A673 (cell line): ENCODE measurements at regions not wholly inside any gene's neighbourhood (a gene's known extent, or its start where the extent isn't known, plus 50 kb on each side); places are given as distances from the start of the nearest gene placed in this dataset.

Experiments
- BruUV-seq: library from RNA; stranded (reverse); fragments of 400-500 nt; replicated peaks from 2 replicates; lab custom pipeline; 2021; lab: Mats Ljungman, UMichigan
- CTCF ChIA-PET: fragments of 300-600 bp; sonication (Branson Sonifier 250); formaldehyde crosslinking; loops from one replicate; lab custom pipeline; 2022; ENCODE audit warnings: antibody characterized with exemption; lab: Charles Lee
- POLR2A ChIA-PET: fragments of 300-600 bp; sonication (Branson Sonifier 250); formaldehyde crosslinking; loops from one replicate; lab custom pipeline; 2022; ENCODE audit warnings: antibody characterized with exemption; ENCODE audit not compliant: low non-redundant PET; lab: Charles Lee
- DNase-seq: peaks from one replicate; pipeline ENCODE4 v3.0.0-alpha.2; 2015; ENCODE audit warnings: low spot score
- H3K27ac ChIP-seq: fragments of 200-600 bp; sonication (generic); 2 replicates; pipeline ENCODE4 v1.5.1; 2016; ENCODE audit warnings: mixed run types, low read depth, mild to moderate bottlenecking, mixed read lengths, antibody characterized with exemption, low read length; ENCODE audit not compliant: poor library complexity, severe bottlenecking
- H3K27me3 ChIP-seq: fragments of 200-600 bp; sonication (generic); replicated peaks from 2 replicates; pipeline ENCODE4 v1.6.1; 2017; ENCODE audit warnings: mixed run types, low read depth, mild to moderate bottlenecking, mixed read lengths, antibody characterized with exemption, low read length; ENCODE audit not compliant: insufficient read depth, poor library complexity
- H3K36me3 ChIP-seq: fragments of 200-600 bp; sonication (generic); 2 replicates; pipeline ENCODE4 v1.6.1; 2016; ENCODE audit warnings: mixed run types, mild to moderate bottlenecking, mixed read lengths, antibody characterized with exemption, low read length; ENCODE audit not compliant: insufficient read depth, poor library complexity, severe bottlenecking
- H3K4me1 ChIP-seq: fragments of 200-600 bp; sonication (generic); 2 replicates; pipeline ENCODE4 v1.6.1; 2017; ENCODE audit warnings: mixed run types, mild to moderate bottlenecking, mixed read lengths, antibody characterized with exemption, low read length; ENCODE audit not compliant: insufficient read depth, poor library complexity, severe bottlenecking
- H3K4me3 ChIP-seq: fragments of 200-600 bp; sonication (generic); 2 replicates; pipeline ENCODE4 v1.5.1; 2016; ENCODE audit warnings: low read depth, mixed run types, mild to moderate bottlenecking, mixed read lengths, low read length; ENCODE audit not compliant: poor library complexity, severe bottlenecking
- H3K9me3 ChIP-seq: fragments of 200-600 bp; sonication (generic); 2 replicates; pipeline ENCODE4 v1.6.1; 2016; ENCODE audit warnings: mixed run types, low read depth, mild to moderate bottlenecking, mixed read lengths, antibody characterized with exemption, low read length; ENCODE audit not compliant: poor library complexity, severe bottlenecking
- EZH2 ChIP-seq: fragments of 200-600 bp; sonication (generic); IDR thresholded peaks from 2 replicates; pipeline ENCODE4 v1.6.1; 2017; ENCODE audit warnings: borderline replicate concordance, low read depth, mild to moderate bottlenecking, mixed read lengths, antibody characterized with exemption, low read length; ENCODE audit not compliant: poor library complexity, severe bottlenecking
- intact Hi-C: fragments of 100-400 bp; cut with micrococcal nuclease; formaldehyde crosslinking; loops from one replicate; pipeline ENCODE4 v1.10.0; 2022; ENCODE audit not compliant: unreplicated experiment
- TF ChIP-seq, protein P1 (sequence below): fragments of 300-800, 200-600 bp; sonication (generic); conservative IDR thresholded peaks from 2 replicates; pipeline ENCODE4 v1.5.1; 2017; ENCODE audit warnings: low read depth, mild to moderate bottlenecking, antibody characterized with exemption, low read length, moderate library complexity, mixed read lengths

GRCh38 chr3:152998591-152998990 lies 163.4 kb upstream of the RAP2B start:
- Histone ChIP-seq H3K4me3 (no peak overlapping the region), H3K27me3 (no peaks in the 10 kb centered on the region), H3K36me3 (no peaks in the 10 kb centered on the region), H3K9me3 (no peaks in the 10 kb centered on the region), H3K27ac (no peak overlapping the region), H3K4me1 (no peaks in the 10 kb centered on the region)
- peak; percentile 16 for DNase-seq
- TF ChIP-seq, protein P1, sequence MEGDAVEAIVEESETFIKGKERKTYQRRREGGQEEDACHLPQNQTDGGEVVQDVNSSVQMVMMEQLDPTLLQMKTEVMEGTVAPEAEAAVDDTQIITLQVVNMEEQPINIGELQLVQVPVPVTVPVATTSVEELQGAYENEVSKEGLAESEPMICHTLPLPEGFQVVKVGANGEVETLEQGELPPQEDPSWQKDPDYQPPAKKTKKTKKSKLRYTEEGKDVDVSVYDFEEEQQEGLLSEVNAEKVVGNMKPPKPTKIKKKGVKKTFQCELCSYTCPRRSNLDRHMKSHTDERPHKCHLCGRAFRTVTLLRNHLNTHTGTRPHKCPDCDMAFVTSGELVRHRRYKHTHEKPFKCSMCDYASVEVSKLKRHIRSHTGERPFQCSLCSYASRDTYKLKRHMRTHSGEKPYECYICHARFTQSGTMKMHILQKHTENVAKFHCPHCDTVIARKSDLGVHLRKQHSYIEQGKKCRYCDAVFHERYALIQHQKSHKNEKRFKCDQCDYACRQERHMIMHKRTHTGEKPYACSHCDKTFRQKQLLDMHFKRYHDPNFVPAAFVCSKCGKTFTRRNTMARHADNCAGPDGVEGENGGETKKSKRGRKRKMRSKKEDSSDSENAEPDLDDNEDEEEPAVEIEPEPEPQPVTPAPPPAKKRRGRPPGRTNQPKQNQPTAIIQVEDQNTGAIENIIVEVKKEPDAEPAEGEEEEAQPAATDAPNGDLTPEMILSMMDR: no peak
- TF ChIP-seq EZH2: no peak
- intact Hi-C loops: no loop called here
- no TSS peak for BruUV-seq
- POLR2A ChIA-PET: no interaction called here
- CTCF ChIA-PET: no interaction called here

DNA sequence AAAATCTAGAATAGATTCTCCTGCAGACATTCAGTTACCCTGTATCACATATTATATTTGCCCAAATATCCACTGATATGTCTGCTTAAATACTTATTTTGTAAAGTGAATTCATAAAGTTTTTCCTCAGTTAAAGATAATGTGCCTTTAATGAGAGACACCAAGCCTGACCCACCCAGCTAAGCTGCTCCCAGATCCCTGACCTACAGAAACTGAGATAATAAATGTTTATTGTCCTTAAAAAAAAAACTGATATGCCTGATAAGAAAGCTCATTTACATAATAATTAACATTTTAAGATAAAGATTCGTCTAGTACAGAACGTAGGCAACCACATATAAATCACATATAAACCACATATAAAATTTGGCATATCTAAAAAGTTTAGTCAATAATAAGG lies 161.7 kb upstream of the RAP2B start:
- Histone ChIP-seq H3K27me3 (no peaks in the 10 kb centered on the region), H3K4me3 (no peak overlapping the region), H3K27ac (no peak overlapping the region), H3K36me3 (no peaks in the 10 kb centered on the region), H3K9me3 (no peaks in the 10 kb centered on the region), H3K4me1 (no peaks in the 10 kb centered on the region)
- ChIA-PET CTCF (no interaction called here), POLR2A (no interaction called here)
- DNase-seq: no peak
- TF ChIP-seq, protein P1: no peak
- no peak for TF ChIP-seq EZH2
- BruUV-seq: no TSS peak
- intact Hi-C loops: no loop called here

- Histone ChIP-seq H3K9me3 (no peaks in the 10 kb centered on the region), H3K27me3 (no peaks in the 10 kb centered on the region), H3K27ac (no peak overlapping the region), H3K4me3 (no peak overlapping the region), H3K4me1 (no peaks in the 10 kb centered on the region), H3K36me3 (no peaks in the 10 kb centered on the region)
- intact Hi-C loops: no loop called here
- TF ChIP-seq, protein P1: no peak
- TF ChIP-seq EZH2: no peak
- BruUV-seq: no TSS peak
- ChIA-PET POLR2A (no interaction called here), CTCF (no interaction called here)
- DNase-seq: no peak
Observed at GRCh38 chr3:153001210-153002078, 160.6 kb upstream of the RAP2B start.
